Activated naive CD4-positive, alpha-beta T cell treated with anti-CD3 and anti-CD28 coated beads, Interleukin-2, amount 10 ng/mL, durations not matched to agents 7 days and 5 days (primary cell): ENCODE measurements at regions not wholly inside any gene's neighbourhood (a gene's known extent, or its start where the extent isn't known, plus 50 kb on each side); places are given as distances from the start of the nearest gene placed in this dataset.
A peak's percentile ranks its signal among the peaks of the same experiment; 100 is the strongest.

Experiments used
- CTCF ChIA-PET: fragments of 350-600 bp; sonication (Branson Sonifier 250); formaldehyde crosslinking; loops from one replicate; lab custom pipeline; 2021; ENCODE audit warnings: antibody characterized with exemption; lab: Charles Lee
- DNase-seq: peaks from one replicate; pipeline ENCODE4 v3.0.0-alpha.2; 2020
- H3K27ac Mint-ChIP-seq: one replicate; pipeline ENCODE4 v1.8.0; 2021; ENCODE audit warnings: mild to moderate bottlenecking, moderate library complexity, mixed read lengths
- H3K27me3 Mint-ChIP-seq: one replicate; pipeline ENCODE4 v1.8.0; 2021; ENCODE audit warnings: mild to moderate bottlenecking, mixed read lengths
- H3K36me3 Mint-ChIP-seq: one replicate; pipeline ENCODE4 v1.8.0; 2021; ENCODE audit warnings: mixed read lengths
- H3K4me1 Mint-ChIP-seq: one replicate; pipeline ENCODE4 v1.8.0; 2021; ENCODE audit warnings: mixed read lengths
- H3K4me3 Mint-ChIP-seq: one replicate; pipeline ENCODE4 v1.8.0; 2021; ENCODE audit warnings: mild to moderate bottlenecking, moderate library complexity, mixed read lengths
- H3K9me3 Mint-ChIP-seq: one replicate; pipeline ENCODE4 v1.8.0; 2021; ENCODE audit warnings: mixed read lengths

DNA sequence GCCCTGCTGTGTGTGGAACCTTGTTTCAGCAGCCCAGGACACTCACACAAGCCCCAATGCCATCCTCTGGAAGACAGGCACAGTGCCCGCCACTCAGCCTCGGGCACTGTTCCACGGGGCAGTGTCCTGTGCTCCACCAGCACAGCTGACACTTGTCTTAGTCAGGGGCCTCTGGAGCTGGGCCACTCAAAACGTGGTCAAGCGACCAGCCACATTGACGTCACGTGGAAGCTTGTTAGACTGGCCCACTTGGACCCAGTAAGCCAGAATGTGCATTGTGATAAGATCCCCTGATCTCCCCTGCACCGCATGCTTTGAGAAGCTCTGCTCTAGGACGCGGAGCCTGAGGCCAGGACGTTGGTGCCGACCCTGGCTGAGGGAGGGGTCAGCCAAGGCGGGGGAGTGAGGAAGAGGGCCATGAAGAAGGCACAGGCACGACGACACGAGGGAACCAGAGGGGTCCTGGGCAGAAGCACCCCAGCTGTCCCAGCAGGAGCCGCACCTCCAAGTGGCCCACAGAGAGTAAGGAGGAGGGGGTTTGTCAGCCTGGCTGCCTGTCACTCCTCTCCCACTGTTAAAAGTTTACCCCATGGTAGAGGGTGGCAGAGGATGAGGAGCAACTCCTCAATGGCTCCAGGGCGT is 64.6 kb downstream of the LINC01488 start:
- Mint-ChIP-seq H3K4me1 (peaks cover 5% of the 10 kb centered on the region), H3K27me3 (peaks cover 38% of the 10 kb centered on the region), H3K4me3 (no peak overlapping the region), H3K27ac (no peak overlapping the region), H3K36me3 (no peaks in the 10 kb centered on the region), H3K9me3 (peaks cover 11% of the 10 kb centered on the region)
- peak; percentile 14 for DNase-seq
- CTCF ChIA-PET: interaction anchor here (1.1 kb wide), 1 partner anchor 253 kb away, joined by 3 read pairs; no protein-coding TSS in a partner anchor

DNA sequence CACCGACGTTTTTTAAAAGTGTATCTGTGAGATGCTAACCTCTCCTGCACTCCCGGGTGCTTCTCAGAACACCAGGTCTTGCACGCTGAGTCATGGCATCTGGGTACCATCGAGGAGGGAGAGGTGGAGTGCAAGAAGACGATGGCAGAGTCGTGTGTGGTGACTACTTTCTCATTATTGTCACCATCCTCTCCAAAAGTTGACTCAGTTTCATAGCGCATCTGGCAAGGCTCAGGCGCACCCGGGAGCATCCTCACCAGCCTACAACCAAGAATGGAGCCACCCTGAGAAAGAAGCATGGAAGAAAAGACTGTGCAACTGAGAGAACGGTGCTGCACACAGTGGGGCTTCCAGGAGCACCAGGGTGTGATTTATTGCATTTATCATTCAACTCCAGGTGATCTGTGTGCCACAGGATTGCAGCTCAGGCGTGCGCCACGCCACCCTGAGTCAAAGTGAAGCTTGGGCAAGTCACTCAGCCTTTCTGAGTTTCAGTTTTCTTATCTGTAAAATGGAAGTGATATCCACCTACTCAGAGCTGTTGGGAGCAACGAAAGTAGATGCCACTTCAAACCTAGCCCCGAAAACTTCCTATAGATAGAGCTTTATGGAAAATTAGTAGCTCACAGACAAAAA is 65.4 kb downstream of the LINC01488 start:
- no peaks in the 10 kb centered on the region for H3K36me3 Mint-ChIP-seq
- CTCF ChIA-PET: interaction anchor here (1.1 kb wide), 1 partner anchor 254 kb away, joined by 3 read pairs; no protein-coding TSS in a partner anchor
- DNase-seq: peak; percentile 29
- H3K9me3 Mint-ChIP-seq: peaks cover 15% of the 10 kb centered on the region
- peaks cover 38% of the 10 kb centered on the region for H3K27me3 Mint-ChIP-seq
- H3K4me1 Mint-ChIP-seq: peaks cover 5% of the 10 kb centered on the region
- no peak overlapping the region for H3K4me3 Mint-ChIP-seq
- H3K27ac Mint-ChIP-seq: no peak overlapping the region

DNA sequence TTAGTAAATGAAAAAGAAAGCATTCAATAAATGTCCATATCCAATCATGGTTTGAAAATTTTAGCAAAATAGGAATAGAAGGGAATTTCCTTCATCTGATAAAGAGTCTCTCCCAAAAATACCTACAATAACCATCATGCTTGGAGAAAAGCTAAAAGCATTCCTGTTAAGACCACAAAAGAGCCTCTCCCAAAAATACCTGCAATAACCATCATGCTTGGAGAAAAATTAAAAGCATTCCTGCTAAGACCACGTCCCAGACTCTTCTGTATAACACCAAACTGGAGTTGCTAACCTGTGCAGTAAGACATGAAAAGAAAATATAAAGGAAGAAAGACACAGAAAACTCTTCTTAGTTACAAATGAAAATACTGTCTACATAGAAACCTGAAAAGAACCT is 69.4 kb downstream of the LINC01488 start:
- H3K4me3 Mint-ChIP-seq: no peak overlapping the region
- no peaks in the 10 kb centered on the region for H3K36me3 Mint-ChIP-seq
- H3K27ac Mint-ChIP-seq: no peak overlapping the region
- H3K27me3 Mint-ChIP-seq: peaks cover 20% of the 10 kb centered on the region
- CTCF ChIA-PET: no interaction called here
- peaks cover 19% of the 10 kb centered on the region for H3K9me3 Mint-ChIP-seq
- no peak for DNase-seq
- H3K4me1 Mint-ChIP-seq: peaks cover 5% of the 10 kb centered on the region

DNA sequence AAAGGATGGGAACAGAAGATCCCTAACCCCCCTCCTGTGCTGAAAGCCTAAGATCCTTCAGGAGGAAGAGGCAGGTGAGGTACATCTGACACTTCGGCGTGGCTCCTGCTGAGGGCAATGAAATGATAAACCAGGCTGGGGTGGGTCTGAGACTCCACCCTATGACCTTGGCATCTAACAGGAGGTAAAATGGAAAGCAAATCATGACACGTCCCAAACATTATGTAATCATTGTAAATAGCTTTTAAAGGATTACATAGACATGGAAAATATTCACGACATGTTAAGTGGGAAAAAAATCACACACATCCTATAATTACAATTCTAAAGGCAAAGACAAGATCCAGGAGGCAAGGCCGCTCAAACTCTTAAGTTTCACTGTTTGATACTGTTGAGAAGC is 70.5 kb downstream of the LINC01488 start:
- no peak for DNase-seq
- H3K36me3 Mint-ChIP-seq: no peaks in the 10 kb centered on the region
- CTCF ChIA-PET: no interaction called here
- H3K9me3 Mint-ChIP-seq: peaks cover 19% of the 10 kb centered on the region
- H3K27ac Mint-ChIP-seq: no peak overlapping the region
- H3K4me3 Mint-ChIP-seq: no peak overlapping the region
- peaks cover 3% of the 10 kb centered on the region for H3K4me1 Mint-ChIP-seq
- peaks cover 18% of the 10 kb centered on the region for H3K27me3 Mint-ChIP-seq

DNA sequence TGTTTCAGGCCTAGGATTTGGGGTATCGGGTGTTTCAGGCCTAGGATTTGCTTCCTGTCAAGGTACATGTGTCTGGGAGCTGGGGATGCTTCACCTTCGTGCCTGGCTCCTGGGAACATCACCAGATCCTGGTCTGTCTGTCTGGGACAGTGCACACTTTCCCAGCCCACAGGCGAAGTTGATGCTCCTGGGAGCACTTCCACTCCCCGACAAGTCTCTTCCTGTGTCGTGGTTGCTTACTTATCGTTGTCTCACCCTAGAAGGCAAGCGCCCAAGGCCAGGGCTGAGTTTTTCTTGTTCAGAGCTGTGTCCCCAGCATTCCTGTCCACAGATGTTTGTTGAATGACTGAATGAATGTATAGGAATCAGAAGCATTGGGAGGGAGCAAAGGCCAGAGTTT is 71.5 kb downstream of the LINC01488 start:
- CTCF ChIA-PET: no interaction called here
- peaks cover 21% of the 10 kb centered on the region for H3K27me3 Mint-ChIP-seq
- peaks cover 19% of the 10 kb centered on the region for H3K9me3 Mint-ChIP-seq
- peaks cover under 1% of the 10 kb centered on the region for H3K4me1 Mint-ChIP-seq
- DNase-seq: no peak
- no peak overlapping the region for H3K4me3 Mint-ChIP-seq
- H3K27ac Mint-ChIP-seq: no peak overlapping the region
- H3K36me3 Mint-ChIP-seq: no peaks in the 10 kb centered on the region

DNA sequence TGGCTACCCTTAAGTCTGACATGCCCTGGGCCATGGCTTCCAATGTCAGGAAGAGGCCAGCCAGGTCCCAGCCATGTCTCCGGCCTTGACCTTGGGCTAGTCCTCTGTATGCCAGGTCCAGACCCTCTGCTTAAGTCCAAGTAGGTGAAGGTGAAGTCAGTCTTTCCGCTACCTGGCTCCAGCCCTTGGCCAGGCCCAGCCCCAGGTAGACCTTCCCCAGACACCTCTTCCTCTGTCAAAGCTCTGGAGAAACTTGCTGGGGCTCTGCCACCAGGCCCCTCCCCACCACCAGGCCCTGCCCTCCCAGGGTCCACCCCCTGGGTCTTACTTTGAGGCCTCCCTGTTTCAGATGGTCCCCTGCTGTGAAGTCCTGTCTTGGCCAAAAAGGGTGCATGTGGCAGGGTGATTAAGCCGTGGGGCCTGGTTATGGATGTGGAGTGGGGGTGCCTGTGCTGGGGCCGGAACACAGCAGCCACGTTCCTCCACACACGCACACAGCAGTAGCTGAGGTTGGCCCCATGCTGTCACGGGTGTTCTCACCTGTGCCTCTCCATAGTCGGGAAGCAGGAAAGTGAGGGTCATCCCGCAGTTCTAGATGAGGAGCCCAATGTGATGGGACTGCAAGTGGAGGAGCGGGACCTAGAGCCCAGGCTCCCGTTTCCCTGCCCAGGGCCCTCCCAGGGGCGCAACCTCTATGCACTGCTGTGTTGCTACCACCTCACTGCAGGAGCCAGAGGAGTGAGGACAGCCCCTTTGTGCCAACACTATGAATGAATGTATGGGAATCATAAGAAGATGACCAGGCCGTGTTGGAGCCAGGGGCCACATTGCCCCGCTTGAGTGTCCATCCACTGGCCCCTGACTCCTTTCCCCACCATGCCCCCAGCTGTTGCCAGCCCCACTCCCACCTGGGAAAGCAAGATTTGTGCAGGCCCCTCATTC is 72.2 kb downstream of the LINC01488 start:
- CTCF ChIA-PET: no interaction called here
- DNase-seq: no peak
- Mint-ChIP-seq H3K9me3 (peaks cover 19% of the 10 kb centered on the region), H3K4me3 (no peak overlapping the region), H3K27me3 (peaks cover 29% of the 10 kb centered on the region), H3K27ac (no peak overlapping the region), H3K4me1 (peaks cover 8% of the 10 kb centered on the region), H3K36me3 (no peaks in the 10 kb centered on the region)

DNA sequence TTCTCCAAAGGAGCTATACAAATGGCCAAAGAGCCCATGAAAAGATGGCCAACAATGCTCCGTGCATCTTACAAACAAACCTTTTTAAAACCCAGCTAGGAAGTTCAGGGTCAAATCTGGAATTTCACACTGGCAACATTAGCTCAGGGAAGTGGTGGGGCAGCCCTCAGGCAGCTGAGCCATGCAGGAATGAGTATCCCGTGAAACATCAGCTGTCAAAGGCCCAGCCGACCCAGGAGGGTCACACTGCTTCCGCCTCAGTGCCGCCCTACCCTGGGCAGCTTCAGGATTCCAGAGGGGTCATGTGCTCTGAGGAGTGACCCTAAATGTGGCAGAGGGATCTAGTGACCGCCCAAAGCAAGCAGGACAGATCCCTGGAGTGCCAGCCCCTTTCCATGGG is 73.4 kb downstream of the LINC01488 start:
- H3K27ac Mint-ChIP-seq: no peak overlapping the region
- no peaks in the 10 kb centered on the region for H3K36me3 Mint-ChIP-seq
- DNase-seq: no peak
- CTCF ChIA-PET: no interaction called here
- H3K9me3 Mint-ChIP-seq: peaks cover 12% of the 10 kb centered on the region
- peaks cover 40% of the 10 kb centered on the region for H3K27me3 Mint-ChIP-seq
- H3K4me3 Mint-ChIP-seq: no peak overlapping the region
- peaks cover 17% of the 10 kb centered on the region for H3K4me1 Mint-ChIP-seq

DNA sequence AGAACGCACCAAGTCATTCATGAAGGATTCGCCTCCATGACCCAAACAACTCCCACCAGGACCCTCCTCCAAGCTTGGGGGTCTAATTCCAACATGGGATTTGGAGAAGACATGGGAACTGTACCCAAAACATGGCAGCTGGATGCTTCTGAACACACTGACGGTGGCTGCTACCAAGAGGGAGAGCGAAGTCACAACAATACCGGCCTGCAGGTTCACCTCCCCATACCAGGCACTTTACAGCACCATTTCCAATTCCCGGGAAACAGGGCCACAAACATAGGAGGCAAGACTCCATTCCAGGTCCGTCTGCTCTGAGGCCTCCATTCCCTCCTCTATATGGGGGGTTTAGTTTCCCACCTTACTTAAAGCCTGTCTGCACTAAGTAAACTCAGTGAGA is 75.8 kb downstream of the LINC01488 start:
- Mint-ChIP-seq H3K36me3 (no peaks in the 10 kb centered on the region), H3K4me1 (peaks cover 21% of the 10 kb centered on the region), H3K9me3 (no peaks in the 10 kb centered on the region), H3K4me3 (no peak overlapping the region), H3K27ac (no peak overlapping the region), H3K27me3 (peaks cover 55% of the 10 kb centered on the region)
- no peak for DNase-seq
- CTCF ChIA-PET: no interaction called here

DNA sequence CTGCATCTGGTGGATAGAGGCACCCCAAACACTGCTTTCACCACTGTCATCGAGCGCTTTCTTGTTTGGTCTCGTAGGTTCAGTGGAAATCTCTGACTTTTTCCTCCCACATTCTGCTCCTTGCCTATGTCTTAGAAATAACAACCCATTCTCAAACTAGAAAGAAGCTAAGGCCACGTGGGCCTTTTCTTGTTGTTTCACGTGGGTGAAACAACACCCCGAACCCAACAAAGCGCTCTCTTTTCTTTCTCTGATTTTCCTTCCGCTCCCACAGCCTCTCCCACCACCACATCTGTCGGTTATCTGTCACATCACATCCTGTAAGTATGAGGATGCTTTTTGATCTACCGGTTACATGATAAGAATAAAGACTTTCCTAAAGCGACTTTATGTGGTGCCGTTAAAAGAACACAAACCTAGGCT is 77.1 kb downstream of the LINC01488 start:
- Mint-ChIP-seq H3K9me3 (no peaks in the 10 kb centered on the region), H3K4me3 (no peak overlapping the region), H3K36me3 (no peaks in the 10 kb centered on the region), H3K27me3 (peaks cover 65% of the 10 kb centered on the region), H3K4me1 (peaks cover 21% of the 10 kb centered on the region), H3K27ac (no peak overlapping the region)
- peak; percentile 61 for DNase-seq
- CTCF ChIA-PET: interaction anchor here (1.3 kb wide), 1 partner anchor 458 kb away, joined by 3 read pairs; no protein-coding TSS in a partner anchor

DNA sequence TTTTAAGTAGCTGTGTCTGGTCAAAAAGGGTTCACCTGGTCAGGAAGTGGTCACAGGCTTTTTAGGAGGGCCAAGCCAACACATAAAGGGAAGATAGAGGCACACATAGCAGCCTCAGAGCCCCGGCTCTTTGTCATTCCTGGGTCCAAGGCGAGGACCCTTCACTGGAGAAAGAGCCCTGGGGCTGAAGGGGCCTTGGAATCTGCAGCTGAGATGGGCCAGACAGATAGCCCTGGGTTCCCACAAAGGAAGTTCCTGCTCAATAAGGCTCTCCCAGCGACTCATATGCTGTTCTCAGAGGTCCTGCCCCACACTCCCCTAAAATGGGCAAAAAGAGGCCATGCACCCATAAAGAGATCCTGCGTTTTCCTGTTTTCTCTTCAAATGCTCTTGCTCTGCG is 77.7 kb downstream of the LINC01488 start:
- no peaks in the 10 kb centered on the region for H3K36me3 Mint-ChIP-seq
- H3K4me1 Mint-ChIP-seq: peaks cover 21% of the 10 kb centered on the region
- H3K27me3 Mint-ChIP-seq: peaks cover 68% of the 10 kb centered on the region
- H3K27ac Mint-ChIP-seq: no peak overlapping the region
- CTCF ChIA-PET: no interaction called here
- no peak for DNase-seq
- H3K4me3 Mint-ChIP-seq: no peak overlapping the region
- no peaks in the 10 kb centered on the region for H3K9me3 Mint-ChIP-seq

DNA sequence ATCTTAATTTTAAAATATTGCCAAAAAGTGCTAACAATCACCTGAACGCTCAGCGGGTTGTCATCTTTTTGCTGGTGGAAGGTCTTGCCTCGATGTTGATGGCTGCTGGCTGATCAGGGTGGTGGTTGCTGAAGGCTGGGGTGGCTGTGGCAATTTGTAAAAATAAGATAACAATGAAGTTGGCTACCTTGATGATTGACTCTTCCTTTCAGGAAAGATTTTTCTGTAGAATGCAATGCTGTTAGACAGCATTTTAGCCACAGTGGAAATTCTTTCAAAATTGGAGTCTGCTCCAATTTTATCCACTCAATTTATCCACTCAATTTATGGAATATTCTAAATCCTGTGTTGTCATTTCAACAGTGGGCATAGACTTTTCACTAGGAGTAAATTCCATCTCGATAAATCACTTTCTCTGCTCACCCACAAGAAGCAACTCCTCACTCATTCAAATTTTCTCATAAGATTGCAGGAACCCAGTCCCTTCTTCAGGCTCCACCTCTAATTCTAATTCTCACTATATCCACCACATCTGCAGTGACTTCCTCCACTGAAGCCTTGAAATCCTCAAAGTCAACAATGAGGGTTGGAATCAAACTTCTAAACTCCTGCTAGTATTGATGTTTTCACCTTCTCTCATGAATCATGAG is 78.8 kb downstream of the LINC01488 start:
- no peak overlapping the region for H3K27ac Mint-ChIP-seq
- peaks cover 21% of the 10 kb centered on the region for H3K4me1 Mint-ChIP-seq
- no peaks in the 10 kb centered on the region for H3K36me3 Mint-ChIP-seq
- H3K9me3 Mint-ChIP-seq: no peaks in the 10 kb centered on the region
- no peak for DNase-seq
- no peak overlapping the region for H3K4me3 Mint-ChIP-seq
- H3K27me3 Mint-ChIP-seq: peaks cover 72% of the 10 kb centered on the region
- CTCF ChIA-PET: no interaction called here

DNA sequence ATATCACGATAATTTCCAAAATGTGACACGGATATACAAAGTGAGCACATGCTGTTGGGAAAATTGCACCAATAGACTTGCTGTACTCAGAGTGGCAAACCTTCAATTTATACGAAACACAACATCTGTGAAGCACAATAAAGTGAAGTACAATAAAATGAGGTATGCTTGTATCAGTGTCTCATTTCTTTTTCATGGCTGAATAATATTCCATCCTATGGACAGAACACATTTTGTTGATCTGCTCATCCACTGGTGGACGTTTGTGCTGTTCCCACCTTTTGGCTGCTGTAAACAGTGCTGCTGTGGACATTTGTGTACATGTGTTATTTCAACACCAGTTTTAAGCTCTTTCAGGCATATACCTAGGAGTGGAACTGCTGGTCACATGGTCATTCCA is 78.7 kb upstream of the CCND1 start:
- CTCF ChIA-PET: no interaction called here
- Mint-ChIP-seq H3K4me3 (no peak overlapping the region), H3K27me3 (peaks cover 55% of the 10 kb centered on the region), H3K4me1 (peaks cover 21% of the 10 kb centered on the region), H3K36me3 (no peaks in the 10 kb centered on the region), H3K27ac (no peak overlapping the region), H3K9me3 (no peaks in the 10 kb centered on the region)
- no peak for DNase-seq

DNA sequence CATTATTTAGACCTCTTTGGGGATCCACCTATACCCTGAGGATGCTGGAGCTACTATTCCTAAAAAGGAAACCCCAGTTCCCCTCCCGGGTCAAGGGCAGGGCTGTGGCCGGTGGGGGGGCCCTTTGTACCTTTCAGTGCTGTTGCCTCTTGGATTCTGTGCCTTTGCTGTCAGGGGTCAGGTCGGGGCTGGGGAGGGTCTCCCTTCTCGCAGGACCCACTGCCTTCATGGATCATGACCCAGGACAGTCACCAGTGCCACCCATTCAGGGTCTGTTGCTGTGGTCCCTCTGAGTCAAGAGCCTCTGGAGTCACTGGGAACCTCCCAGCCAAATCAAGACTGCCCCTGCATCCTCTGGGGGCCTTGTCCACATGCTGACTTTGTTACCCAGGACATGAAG is 78.1 kb upstream of the CCND1 start:
- Mint-ChIP-seq H3K4me1 (peaks cover 21% of the 10 kb centered on the region), H3K9me3 (no peaks in the 10 kb centered on the region), H3K36me3 (no peaks in the 10 kb centered on the region), H3K27me3 (peaks cover 54% of the 10 kb centered on the region), H3K27ac (no peak overlapping the region), H3K4me3 (no peak overlapping the region)
- CTCF ChIA-PET: no interaction called here
- DNase-seq: no peak

DNA sequence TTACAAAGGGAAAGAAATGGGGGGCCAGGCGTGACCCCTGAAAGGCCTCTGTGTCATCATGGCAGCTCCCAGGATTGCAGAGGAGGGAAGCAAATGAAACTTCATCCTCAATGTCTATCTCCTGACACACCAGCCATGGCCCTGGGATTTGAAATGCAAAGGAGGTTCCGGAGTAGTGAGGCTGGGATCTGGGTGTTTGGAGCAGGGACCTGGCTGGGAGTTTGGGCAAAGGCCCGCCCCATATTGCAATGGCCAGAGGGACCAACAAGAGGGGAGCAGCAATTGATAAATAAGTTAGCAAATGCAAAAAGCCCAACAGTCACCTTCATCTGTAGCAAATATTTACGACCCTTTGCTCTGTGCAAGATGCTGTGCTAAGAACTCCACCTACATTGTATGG is 77.7 kb upstream of the CCND1 start:
- Mint-ChIP-seq H3K4me3 (no peak overlapping the region), H3K4me1 (peaks cover 17% of the 10 kb centered on the region), H3K27me3 (peaks cover 55% of the 10 kb centered on the region), H3K27ac (no peak overlapping the region), H3K36me3 (no peaks in the 10 kb centered on the region), H3K9me3 (no peaks in the 10 kb centered on the region)
- DNase-seq: no peak
- CTCF ChIA-PET: no interaction called here
